ENCODE measurements at regions not wholly inside any gene's neighbourhood (a gene's known extent, or its start where the extent isn't known, plus 50 kb on each side); places are given as distances from the start of the nearest gene placed in this dataset.
"Not testable (repeated sequence)": the region's sequence is repeated elsewhere in the genome, so short reads cannot be mapped to it uniquely, and the experiment has no call there.

GRCh38 chr11:45016446-45016845 is 65.8 kb upstream of the TP53I11 start:
- TF ChIP-seq, protein P1, sequence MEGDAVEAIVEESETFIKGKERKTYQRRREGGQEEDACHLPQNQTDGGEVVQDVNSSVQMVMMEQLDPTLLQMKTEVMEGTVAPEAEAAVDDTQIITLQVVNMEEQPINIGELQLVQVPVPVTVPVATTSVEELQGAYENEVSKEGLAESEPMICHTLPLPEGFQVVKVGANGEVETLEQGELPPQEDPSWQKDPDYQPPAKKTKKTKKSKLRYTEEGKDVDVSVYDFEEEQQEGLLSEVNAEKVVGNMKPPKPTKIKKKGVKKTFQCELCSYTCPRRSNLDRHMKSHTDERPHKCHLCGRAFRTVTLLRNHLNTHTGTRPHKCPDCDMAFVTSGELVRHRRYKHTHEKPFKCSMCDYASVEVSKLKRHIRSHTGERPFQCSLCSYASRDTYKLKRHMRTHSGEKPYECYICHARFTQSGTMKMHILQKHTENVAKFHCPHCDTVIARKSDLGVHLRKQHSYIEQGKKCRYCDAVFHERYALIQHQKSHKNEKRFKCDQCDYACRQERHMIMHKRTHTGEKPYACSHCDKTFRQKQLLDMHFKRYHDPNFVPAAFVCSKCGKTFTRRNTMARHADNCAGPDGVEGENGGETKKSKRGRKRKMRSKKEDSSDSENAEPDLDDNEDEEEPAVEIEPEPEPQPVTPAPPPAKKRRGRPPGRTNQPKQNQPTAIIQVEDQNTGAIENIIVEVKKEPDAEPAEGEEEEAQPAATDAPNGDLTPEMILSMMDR (IDR thresholded peaks at IDR 0.05) = not testable (repeated sequence)
- not testable (repeated sequence) for TF ChIP-seq POLR2A (IDR thresholded peaks at IDR 0.05)

Data from esophagus squamous epithelium (tissue), 4 donors.